ENCODE measurements at regions not wholly inside any gene's neighbourhood (a gene's known extent, or its start where the extent isn't known, plus 50 kb on each side); places are given as distances from the start of the nearest gene placed in this dataset.

- Mint-ChIP-seq H3K4me3 (ENCODE audit: unreplicated experiment) (no peak overlapping the region), H3K27me3 (ENCODE audit: insufficient read depth, unreplicated experiment) (no peaks in the 10 kb centered on the region), H3K27ac (ENCODE audit: unreplicated experiment) (no peak overlapping the region), H3K36me3 (ENCODE audit: insufficient read depth, unreplicated experiment) (no peaks in the 10 kb centered on the region), H3K4me1 (ENCODE audit: low read depth, unreplicated experiment) (no peaks in the 10 kb centered on the region), H3K9me3 (ENCODE audit: unreplicated experiment) (no peaks in the 10 kb centered on the region)
- no peaks in the 10 kb centered on the region for H3K4me1 ChIP-seq
- BruUV-seq (replicated peaks), result no TSS peak
- no peak overlapping the region for H3K4me3 ChIP-seq (ENCODE audit: low read depth, low read length)
- no peaks in the 10 kb centered on the region for H3K36me3 ChIP-seq (ENCODE audit: control insufficient read depth, insufficient read depth, low read length)
- no peak for TF ChIP-seq CTCF (IDR thresholded peaks at IDR 0.05; ENCODE audit: insufficient read depth in 1 of 2, low read depth in 1 of 2, low read length in 1 of 2, severe bottlenecking in 1 of 2, unreplicated experiment in 1 of 2)
- intact Hi-C loops (cut with micrococcal nuclease; ENCODE audit: unreplicated experiment), result no loop called here
- no peaks in the 10 kb centered on the region for H3K9me3 ChIP-seq
- ChIA-PET POLR2A (no interaction called here), CTCF (no interaction called here)
- DNase-seq, result no peak
- no peaks in the 10 kb centered on the region for H3K27me3 ChIP-seq (replicated peaks; ENCODE audit: control insufficient read depth, insufficient read depth, low read length)
These were observed 559.8 kb downstream of the TLL1 start for GRCh38 chr4:166432842-166433241.

GRCh38 chr4:166435449-166435848 is 562.4 kb downstream of the TLL1 start:
- Histone ChIP-seq H3K4me3 (ENCODE audit: low read depth, low read length) (no peak overlapping the region), H3K9me3 (no peaks in the 10 kb centered on the region), H3K4me1 (no peaks in the 10 kb centered on the region), H3K27me3 (replicated peaks; ENCODE audit: control insufficient read depth, insufficient read depth, low read length) (no peaks in the 10 kb centered on the region), H3K36me3 (ENCODE audit: control insufficient read depth, insufficient read depth, low read length) (no peaks in the 10 kb centered on the region)
- H3K36me3 Mint-ChIP-seq (ENCODE audit: insufficient read depth, unreplicated experiment), result no peaks in the 10 kb centered on the region
- H3K4me1 Mint-ChIP-seq (ENCODE audit: low read depth, unreplicated experiment), result no peaks in the 10 kb centered on the region
- H3K9me3 Mint-ChIP-seq (ENCODE audit: unreplicated experiment), result no peaks in the 10 kb centered on the region
- ChIA-PET CTCF (no interaction called here), POLR2A (no interaction called here)
- no TSS peak for BruUV-seq (replicated peaks)
- H3K27ac Mint-ChIP-seq (ENCODE audit: unreplicated experiment), result no peak overlapping the region
- no peak for DNase-seq
- no peaks in the 10 kb centered on the region for H3K27me3 Mint-ChIP-seq (ENCODE audit: insufficient read depth, unreplicated experiment)
- TF ChIP-seq CTCF (IDR thresholded peaks at IDR 0.05; ENCODE audit: insufficient read depth in 1 of 2, low read depth in 1 of 2, low read length in 1 of 2, severe bottlenecking in 1 of 2, unreplicated experiment in 1 of 2), result no peak
- intact Hi-C loops (cut with micrococcal nuclease; ENCODE audit: unreplicated experiment), result no loop called here
- H3K4me3 Mint-ChIP-seq (ENCODE audit: unreplicated experiment), result no peak overlapping the region

- Mint-ChIP-seq H3K4me3 (ENCODE audit: unreplicated experiment) (no peak overlapping the region), H3K27me3 (ENCODE audit: insufficient read depth, unreplicated experiment) (no peaks in the 10 kb centered on the region), H3K4me1 (ENCODE audit: low read depth, unreplicated experiment) (no peaks in the 10 kb centered on the region), H3K9me3 (ENCODE audit: unreplicated experiment) (peaks cover 7% of the 10 kb centered on the region), H3K27ac (ENCODE audit: unreplicated experiment) (no peak overlapping the region), H3K36me3 (ENCODE audit: insufficient read depth, unreplicated experiment) (no peaks in the 10 kb centered on the region)
- intact Hi-C loops (cut with micrococcal nuclease; ENCODE audit: unreplicated experiment), result no loop called here
- Histone ChIP-seq H3K36me3 (ENCODE audit: control insufficient read depth, insufficient read depth, low read length) (no peaks in the 10 kb centered on the region), H3K27me3 (replicated peaks; ENCODE audit: control insufficient read depth, insufficient read depth, low read length) (no peaks in the 10 kb centered on the region), H3K9me3 (no peaks in the 10 kb centered on the region; the same call in 1 of the 2 replicates), H3K4me3 (ENCODE audit: low read depth, low read length) (no peak overlapping the region), H3K4me1 (no peaks in the 10 kb centered on the region)
- TF ChIP-seq CTCF (IDR thresholded peaks at IDR 0.05; ENCODE audit: insufficient read depth in 1 of 2, low read depth in 1 of 2, low read length in 1 of 2, severe bottlenecking in 1 of 2, unreplicated experiment in 1 of 2), result no peak
- ChIA-PET CTCF (no interaction called here), POLR2A (no interaction called here)
- no peak for DNase-seq
- no TSS peak for BruUV-seq (replicated peaks)
These were observed 585.7 kb downstream of the TLL1 start for GRCh38 chr4:166458756-166459155.
